Embryonic facial prominence (tissue), 1 donor: ENCODE measurements at regions not wholly inside any gene's neighbourhood (a gene's known extent, or its start where the extent isn't known, plus 50 kb on each side); places are given as distances from the start of the nearest gene placed in this dataset.

Experiments
- DNase-seq: peaks from one replicate; pipeline ENCODE4 v3.0.0-alpha.2; 2016; ENCODE audit errors: extremely low spot score

DNA sequence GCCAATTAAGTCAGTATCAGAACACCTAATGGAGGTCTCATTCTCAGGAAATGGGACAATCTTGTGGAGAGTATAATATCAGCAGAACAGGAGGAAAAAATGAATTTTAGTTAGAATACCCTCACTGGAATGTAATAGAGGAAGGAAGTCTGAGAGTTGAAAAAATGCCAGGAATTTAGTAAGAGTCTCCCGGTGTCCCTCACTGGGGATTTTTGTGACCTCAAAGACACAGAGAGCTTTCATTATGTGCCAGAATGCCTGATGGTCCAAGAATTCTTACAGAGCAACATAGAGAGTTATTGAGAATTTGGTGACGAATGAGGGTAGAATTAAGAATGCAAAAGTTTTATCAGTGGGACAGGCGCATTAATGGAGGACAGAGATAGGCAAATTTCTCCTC, 443.5 kb upstream of the B3GALT2 start:
- DNase-seq, result no peak

DNA sequence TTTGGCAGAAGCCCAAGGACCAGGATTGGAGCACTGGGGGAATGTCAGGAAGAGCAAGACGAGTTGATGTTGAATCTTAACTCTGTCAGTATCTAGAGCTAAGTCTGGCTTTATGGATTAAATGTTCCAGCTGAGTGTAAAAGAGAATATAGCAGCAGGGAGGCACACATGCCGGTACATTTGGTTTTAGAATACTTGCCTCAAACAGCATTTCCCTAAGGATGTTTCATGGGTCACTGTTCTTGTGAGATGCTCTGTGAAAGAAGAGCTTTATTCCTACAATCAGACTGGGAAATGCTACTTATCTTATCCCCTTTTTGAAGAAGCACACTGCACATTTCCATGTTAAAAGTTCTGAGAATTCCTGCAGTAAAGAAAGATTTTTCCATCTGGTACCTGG, 440.3 kb upstream of the B3GALT2 start:
- no peak for DNase-seq

DNA sequence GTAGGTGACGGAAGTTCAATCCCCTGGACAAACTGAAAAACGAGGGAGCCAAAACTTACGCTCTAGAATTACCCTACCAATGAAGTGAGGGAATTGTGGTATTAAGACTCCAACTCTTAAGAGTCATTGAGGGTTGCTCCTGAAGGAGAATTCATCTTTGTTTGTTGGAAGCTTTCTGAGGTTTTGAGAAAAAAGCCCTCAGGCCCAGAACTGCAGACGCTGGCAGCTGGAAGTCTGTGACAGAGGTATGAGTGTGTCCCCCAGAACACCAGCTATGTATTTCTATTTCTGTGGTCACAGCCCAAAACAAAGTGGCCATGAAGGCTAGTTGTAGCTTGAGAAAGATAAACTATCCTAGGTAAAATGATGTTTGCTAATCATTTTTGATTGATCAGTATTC, 438.8 kb upstream of the B3GALT2 start:
- no peak for DNase-seq

DNA sequence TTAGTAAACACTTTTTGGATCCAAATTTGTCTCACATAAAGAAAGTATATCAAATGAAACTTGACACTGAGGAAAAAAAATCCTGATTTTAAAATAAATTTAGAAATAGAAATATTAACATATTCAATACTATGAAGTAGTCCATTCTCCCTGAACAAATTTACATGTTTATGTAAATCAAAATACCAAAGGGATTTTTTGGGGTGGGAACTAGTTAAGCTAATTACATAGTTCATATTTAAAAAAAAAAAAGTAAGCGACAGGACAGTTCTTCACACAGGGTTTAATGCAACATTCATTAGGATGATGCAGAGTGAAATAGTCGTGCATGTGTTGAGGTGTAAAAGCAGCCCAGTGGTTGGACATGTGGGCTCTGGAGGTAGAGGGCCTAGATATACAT, 433.5 kb upstream of the B3GALT2 start:
- DNase-seq, result no peak

DNA sequence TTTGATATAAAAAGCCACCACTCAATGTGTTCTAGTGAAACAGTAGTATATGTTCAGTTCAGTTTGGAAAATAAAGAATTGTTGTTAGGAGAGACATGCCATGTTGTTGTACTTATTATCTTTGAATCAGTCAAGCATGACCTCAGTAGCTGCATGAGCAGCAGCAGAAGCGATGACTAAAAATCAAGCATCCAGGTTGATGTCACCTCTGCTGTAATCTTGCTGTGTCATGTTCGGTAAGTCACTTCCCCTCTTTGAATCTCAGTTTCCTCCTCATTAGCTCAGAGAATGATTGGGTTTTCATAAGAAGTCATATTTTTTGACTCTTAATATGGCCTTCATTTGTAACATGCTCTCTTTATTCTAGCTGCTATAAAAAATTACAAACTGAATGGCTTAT, 428.4 kb upstream of the B3GALT2 start:
- no peak for DNase-seq

DNA sequence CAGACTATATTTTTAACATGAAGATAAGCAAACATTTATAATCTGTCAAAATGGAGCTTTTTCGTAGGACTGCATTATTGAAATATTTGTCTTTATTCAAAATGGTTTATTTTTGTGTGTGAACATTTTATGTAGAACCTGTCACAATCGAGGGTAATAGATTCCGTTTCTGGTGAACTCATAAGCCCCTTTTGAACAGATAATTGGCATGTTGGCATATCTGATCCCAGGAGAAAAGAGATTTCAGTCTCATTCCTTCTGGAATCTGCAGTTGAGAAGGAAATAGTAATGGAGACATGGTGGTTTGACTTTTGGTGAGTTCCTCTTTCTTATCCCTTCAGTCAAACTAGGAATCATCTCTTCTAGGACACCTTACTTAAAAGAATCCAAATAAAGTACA, 427.9 kb upstream of the B3GALT2 start:
- no peak for DNase-seq

DNA sequence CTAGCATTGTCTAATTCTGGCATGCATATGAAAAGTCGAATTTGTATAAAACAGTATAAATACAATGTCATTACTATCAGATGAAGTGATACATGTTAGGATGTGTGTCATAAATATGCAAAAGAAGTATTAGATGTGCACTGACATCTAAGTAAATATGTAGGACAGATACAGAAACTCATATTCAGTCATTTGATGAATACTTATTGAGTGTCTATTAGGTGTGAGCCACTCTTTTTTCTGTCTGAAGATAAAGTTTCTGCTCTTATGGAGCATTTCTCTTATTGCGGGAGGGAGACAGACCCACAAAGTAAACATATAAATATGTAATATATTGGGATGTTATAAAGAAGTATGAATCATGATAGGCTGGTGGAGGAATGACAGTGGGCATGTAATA, 426.6 kb upstream of the B3GALT2 start:
- no peak for DNase-seq

DNA sequence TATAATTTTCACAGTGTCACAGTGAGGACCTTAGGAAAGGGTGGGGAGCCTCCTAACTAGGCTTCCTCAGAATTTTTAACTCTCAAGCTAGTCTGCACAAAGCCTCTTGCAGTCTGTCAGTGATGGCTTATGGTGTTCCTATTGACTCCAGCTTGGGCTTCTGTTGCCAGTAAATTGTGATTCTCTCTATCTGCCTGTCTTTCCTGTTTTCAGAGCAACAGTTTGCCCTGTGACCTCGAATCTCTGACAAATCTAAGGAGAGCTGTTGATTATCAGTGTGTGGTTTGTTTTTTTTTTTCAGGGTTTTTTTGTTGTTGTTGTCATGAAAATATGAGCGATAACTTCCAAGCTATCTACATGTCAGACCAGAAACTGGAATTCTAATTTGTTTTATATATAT, 423.2 kb upstream of the B3GALT2 start:
- no peak for DNase-seq

DNA sequence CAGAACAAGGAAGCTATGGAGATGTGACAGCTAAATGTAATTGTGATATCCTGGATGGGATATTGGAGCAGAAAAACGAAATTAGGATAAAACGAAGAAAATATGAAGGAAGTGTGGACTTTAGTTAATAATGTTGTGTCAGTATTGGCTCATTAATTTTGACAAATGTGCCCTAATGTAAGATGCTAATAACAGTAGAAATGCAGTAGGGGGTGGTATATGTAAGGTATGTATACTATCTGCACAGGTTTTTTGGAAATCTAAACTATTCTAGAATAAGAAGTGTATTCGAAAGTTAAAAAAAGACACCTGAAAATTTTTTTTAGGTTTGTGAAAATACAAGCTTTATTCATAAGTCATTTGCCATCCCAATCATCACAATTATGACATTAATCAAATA, 421.4 kb upstream of the B3GALT2 start:
- no peak for DNase-seq

DNA sequence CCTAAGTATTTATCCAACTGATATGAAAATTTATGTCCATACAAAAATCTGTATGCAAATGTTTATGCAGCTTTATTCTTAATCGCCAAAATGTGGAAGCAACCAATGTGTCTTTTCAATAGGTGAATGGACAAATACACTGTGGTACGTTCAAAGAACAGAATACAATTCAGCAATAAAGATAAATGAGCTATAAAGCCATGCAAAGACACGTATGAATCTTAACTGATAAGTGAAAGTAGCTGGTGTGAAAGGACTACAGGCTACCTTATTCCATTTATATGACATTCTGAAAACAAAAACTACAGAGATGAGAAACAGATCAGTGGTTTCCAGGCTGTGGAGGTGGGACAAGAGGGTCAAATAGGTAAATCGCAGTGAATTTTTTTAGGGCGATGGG, 419.6 kb upstream of the B3GALT2 start:
- DNase-seq, result no peak

DNA sequence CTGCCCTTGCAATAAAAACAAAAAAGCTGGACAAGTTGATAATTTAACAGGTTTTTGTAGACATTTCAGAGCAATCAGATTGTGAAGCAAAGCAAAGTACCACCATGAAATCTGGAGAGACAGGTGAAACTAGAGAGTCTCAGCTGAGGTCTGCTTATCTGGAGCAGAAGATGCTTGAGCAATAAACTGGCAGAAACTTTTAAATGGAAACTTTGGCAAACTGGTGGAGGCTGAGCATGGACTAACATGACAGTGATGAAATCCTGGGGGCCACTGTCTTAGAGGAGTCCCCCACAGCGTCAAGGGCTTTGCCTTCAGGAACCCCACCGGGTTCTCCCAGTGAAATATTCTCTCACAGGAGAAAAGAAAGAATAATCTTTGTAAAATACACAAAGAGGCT, 416.3 kb upstream of the B3GALT2 start:
- no peak for DNase-seq

DNA sequence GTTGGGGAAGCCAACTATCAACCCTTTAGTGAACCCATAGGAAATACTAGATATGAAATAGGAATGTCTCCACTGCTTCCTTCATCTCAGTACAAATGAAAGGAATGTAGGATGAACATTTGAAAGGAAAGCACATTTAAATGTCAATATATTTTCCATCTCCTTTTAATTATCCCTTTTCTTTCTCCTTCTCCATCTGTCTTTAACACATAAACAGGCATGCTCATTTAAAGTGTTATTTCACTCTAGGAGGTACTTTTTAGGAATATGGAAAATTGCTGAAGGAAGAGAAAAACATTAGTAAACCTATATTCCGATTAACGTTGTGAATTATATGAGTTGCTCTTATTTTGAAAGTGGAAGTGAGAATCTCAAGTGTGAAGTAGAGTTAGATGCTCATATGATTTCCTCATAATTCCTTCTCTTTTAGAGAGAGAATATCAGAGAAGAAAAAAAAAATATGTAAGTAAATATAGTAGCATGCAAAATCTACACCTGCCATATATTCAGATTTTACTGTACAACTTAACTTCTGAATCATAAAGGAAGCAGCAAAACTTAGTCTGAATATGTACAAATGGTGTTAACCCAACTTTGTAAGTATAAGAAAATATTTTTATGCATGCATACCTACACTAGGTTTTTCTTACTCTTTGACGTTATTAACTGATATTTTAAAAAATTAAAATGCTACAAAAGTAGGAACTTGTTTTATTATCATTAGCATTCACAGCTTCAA, 406.9 kb upstream of the B3GALT2 start:
- DNase-seq, result no peak

DNA sequence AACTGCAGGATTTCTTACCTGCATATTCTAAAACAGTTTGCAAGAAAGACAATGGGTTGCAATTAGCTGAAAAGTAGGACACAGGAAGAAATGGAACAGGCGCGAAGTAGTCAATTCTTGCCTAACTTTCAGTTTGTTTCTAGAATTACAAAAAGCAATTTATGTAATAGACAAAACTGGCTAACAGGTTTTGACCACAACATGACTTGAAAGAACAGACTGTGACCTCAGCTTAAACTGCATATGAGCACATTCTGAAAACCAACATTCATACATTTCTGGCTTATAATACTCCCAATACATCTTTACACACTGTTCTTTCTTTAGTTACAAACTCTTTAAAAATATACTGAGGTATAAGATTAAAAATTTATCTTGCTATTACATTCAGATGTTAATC, 405.9 kb upstream of the B3GALT2 start:
- no peak for DNase-seq

DNA sequence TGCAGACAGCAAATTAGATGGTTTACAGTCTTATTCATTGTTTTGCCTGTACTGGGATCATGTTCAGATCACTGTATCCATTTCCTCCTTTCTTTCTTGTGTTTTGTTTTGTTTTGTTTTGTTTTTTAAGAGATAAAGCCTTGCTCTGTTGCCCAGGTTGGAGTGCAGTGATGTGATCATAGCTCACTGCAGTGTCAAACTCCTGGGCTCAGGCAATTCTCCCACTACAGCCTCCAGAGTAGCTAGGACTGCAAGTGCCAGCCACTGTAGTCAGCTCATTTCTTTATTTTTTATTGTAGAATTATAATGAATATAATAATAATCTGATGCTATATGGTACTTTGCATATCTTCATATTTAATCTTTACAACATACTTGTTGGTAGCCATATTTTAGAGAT, 403.7 kb upstream of the B3GALT2 start:
- DNase-seq, result no peak

DNA sequence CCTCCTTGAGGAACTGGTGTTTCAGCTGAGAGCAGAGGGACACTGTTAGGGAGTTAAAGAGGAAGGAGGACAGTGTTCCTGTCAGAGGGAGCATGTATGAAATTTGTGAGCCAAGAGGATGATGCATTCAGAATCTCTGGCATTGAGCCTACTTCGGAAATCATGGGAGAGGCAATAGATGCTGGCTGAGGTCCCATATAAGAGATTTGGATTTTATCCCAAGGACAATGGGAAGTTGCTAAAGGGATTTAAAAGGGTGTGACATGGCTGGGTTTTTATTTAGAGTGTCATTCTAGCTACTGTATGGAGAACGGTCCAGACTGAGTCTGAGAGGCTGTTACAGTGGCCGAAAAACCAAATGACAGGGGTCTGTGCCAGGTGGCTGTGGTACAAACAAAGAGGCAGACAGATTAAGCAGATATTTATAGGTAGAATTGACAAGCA, 403.2 kb upstream of the B3GALT2 start:
- DNase-seq, result no peak

DNA sequence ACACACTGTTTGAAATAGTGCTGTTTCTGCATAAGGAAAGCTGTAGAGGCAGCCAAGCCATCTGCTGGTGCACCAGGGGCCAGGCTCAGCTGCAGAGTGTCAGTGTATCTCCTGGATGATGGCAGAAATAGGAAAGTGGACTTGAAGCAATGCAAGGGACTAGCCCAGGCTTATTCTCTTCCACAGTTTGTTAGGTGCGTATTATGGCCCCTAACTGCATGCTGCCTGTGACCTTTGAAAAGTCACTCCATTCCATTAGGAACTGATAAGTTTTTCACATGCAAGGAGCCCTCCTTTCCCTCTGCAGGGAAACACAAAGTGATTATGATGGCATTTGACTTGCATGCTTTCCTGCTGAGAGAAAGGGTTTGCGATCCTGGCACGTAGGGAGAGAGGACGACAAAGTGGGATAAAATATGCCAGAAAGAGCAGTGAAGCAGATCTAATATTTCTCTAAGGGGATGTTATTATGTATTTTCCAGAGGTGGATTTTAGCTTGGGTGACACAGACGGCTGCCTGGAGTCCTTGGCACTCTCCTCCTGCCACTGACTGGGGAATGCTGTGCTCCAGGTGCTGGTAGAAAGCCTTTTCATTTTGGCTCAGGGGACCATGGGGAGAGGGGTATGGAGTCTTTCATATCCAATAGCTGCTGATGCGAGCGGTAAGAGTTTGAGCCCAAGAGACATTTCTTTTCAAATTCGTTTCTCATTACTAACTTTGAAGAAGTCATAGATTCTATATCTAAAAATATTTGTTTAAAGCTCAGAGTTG, 402.1 kb upstream of the B3GALT2 start:
- DNase-seq, result no peak

DNA sequence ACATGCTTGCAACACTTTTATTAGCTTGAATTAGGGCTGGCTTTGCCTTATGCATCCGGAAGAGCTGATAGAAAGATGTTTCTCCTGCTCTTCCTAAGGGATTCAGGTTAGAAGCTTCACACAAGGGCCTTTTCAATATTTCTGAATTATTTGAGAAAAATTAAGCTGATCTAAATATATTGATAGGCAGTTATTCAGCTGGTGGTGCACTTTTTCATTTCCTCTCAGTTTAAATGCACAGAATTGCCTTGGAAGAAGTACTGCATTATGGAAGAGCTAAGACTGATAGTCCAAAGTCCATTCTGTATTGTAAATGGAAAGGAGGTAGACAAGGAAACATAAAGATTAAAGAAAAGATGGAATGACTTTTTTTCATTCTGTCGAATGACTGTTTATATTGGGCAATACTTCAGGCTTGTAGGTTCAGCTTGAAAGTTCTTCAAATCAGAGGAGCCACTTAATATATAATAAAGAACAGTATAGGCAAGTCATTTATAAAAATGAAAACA, 398.4 kb upstream of the B3GALT2 start:
- no peak for DNase-seq

DNA sequence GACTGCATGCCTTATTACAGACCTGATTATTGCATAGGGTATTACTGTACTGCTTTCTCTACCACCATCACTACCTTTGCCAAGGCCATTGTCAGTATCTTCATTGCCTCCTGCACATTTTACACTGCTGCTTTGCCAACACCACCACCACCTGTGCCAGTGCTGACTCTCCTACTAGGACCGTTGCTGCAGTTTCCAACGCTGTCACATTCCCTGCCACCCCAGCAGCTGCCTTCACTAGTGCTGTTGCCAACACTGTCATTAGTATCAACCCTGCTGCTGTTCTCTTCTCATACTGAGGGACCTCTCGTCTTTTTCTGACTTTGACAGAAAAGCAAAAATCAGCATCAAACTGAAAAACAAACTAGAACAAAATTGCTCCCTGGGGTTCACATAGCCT, 394.9 kb upstream of the B3GALT2 start:
- DNase-seq, result no peak

DNA sequence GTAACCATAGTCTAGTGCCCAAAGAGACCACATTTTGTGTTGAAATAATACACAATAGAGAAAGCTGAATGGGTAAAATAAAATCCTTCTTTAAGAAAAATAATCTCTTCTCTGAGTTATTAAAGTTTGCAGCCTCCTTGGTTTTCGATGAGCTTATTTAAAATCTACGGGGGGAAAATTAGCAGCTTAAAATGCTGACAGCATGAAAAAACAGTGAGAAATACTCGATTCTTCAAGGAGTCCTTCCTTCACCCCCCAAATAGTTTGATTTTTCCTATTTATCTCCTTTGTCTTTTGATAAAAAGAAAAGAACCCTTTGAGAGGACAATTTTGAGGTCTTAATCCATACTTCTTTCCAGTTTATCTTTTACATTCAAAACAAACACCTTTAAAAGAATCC, 394.0 kb upstream of the B3GALT2 start:
- DNase-seq, result no peak

DNA sequence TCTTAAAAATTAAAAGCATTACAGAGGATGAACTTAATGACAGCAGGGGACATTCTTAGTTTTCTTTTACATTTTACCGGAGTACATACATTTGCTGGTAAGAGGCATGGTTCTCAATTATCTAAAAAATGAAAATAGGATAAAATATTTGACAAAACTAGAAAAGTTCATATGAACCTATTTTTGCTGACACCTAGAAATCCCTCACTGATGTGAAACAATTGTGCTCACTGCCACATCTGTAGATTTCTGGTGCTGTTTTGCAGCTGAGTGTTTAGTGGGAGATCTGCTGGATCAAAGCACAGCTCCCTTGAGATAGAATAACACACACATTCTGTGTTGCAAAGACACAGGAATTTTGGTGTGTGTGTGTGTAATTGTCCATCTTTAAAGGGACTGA, 392.9 kb upstream of the B3GALT2 start:
- no peak for DNase-seq

DNA sequence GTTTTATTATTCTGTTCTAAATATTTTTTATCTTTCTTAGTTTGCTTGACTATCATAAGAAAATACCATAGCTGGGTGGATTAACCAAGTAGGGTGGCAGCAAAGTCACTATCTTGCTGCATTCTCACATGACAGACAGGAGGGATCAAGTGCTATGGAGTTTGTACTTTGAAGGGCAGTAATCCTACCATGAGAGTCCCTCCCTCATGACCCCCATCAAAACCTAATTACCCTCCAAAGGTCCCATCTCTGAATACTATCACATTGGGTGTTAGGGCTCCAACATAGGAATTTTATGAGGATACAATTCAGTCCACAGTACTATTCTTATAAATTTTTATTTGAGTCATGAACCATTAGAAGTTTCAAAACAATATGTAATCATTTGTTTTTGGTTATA, 388.5 kb upstream of the B3GALT2 start:
- no peak for DNase-seq

DNA sequence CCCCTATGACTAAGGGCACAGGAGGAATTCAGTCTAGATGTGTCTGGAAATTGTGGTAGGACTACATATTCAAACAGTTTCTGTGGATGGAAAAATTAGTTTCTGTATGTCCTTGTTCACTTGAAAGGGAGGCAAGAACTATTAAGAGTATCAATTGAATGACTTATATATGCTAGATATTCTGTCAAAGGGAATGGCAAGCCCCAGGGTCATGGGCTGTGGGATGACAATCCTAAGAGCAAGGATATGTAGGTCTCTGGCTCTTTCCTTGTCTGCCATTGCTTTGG, 383.5 kb upstream of the B3GALT2 start:
- no peak for DNase-seq

DNA sequence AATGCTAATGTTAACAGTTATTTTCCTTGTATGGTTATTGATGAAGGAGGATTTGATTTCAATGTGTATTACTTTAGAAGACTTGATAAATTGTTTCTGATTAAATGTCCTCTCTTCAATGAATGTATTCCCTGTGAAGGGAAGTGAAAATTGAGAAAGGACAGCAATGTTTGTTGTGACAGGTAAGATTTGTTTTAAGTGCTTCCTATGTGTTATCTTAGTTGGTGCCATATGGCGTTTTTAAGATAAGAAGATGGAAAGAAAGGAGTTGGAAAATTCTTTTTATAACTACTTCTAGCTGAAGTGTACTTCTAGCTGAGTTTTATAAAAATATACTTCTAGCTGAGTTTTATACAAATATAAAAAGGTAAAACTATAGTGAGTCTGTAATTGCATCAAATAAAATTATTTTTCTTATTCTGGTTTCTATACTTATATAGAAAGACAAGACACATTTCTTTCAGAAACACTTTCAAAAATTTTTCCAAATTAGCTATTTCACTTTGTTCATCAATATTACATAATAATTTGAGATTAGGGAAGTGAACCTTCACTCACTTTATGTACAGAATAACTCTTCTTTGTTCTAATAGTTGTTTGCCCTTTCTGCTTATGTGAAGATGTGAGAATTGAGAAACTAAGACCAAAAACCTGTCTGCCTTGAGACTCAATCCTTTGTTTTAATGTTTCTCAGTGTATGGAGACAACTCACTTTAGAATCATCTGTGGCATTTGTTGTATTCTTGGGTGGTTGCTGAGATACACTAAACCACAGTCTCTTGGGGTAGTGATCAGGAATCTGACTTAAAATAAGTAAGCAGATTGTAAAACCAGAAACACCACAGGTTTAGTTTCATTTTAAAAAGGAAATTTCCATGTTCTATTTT, 382.9 kb upstream of the B3GALT2 start:
- no peak for DNase-seq
